ENCODE measurements at regions not wholly inside any gene's neighbourhood (a gene's known extent, or its start where the extent isn't known, plus 50 kb on each side); places are given as distances from the start of the nearest gene placed in this dataset.

GRCh38 chr4:31530555-31530954 lies 810.4 kb downstream of the PCDH7 start:
- H2BK20ac ChIP-seq (ENCODE audit: low read depth, low read length, poor library complexity, severe bottlenecking): no peak overlapping the region
- no peak overlapping the region for H3K27ac ChIP-seq (ENCODE audit: insufficient read length, low read depth, low read length)
- H2AK5ac ChIP-seq (ENCODE audit: insufficient read length, low read length): no peak overlapping the region
- H3K56ac ChIP-seq (ENCODE audit: insufficient read length, low read depth, low read length): no peak overlapping the region
- no peaks in the 10 kb centered on the region for H3K23me2 ChIP-seq (ENCODE audit: insufficient read length, low read depth, low read length, poor library complexity, severe bottlenecking)
- H2BK12ac ChIP-seq (ENCODE audit: insufficient read length, low read depth, low read length): no peak overlapping the region
- H2BK120ac ChIP-seq (ENCODE audit: low read depth, low read length, poor library complexity, severe bottlenecking): no peak overlapping the region
- H2BK15ac ChIP-seq (ENCODE audit: low read depth, low read length): no peak overlapping the region
- H3K4me2 ChIP-seq (ENCODE audit: insufficient read depth, insufficient read length, low read length): no peak overlapping the region
- H3K9ac ChIP-seq (ENCODE audit: extremely low read depth, insufficient read length, low read length): no peak overlapping the region
- H3K27me3 ChIP-seq (ENCODE audit: insufficient read depth, low read length): no peaks in the 10 kb centered on the region
- DNase-seq: no peak
- no peak overlapping the region for H4K91ac ChIP-seq (ENCODE audit: insufficient read length, low read depth, low read length)
- WGBS (ENCODE audit: extremely low coverage, insufficient read length, low lambda C conversion rate): no CpG with 5 or more reads among the region's 3 CpGs
- H3K4me1 ChIP-seq (ENCODE audit: insufficient read depth, low read length): no peaks in the 10 kb centered on the region
- H3K9me3 ChIP-seq (ENCODE audit: control insufficient read depth, low read depth, low read length): no peaks in the 10 kb centered on the region
- Mint-ChIP-seq H3K36me3 (ENCODE audit: insufficient read depth in 1 of 3, low read depth in 3 of 3) (no peaks in the 10 kb centered on the region), H3K27ac (no peak overlapping the region), H3K9me3 (peaks cover 0 to 2% of the 10 kb centered on the region in 2 experiments; a peak in 3 of 5 replicates), H3K4me1 (no peaks in the 10 kb centered on the region), H3K27me3 (ENCODE audit: low read depth) (no peaks in the 10 kb centered on the region), H3K4me3 (no peak overlapping the region)
- no peak overlapping the region for H2AFZ ChIP-seq (ENCODE audit: low read length)
- no peak overlapping the region for H3K18ac ChIP-seq (ENCODE audit: insufficient read length, low read depth, low read length)
- no peak overlapping the region for H4K5ac ChIP-seq (ENCODE audit: insufficient read length, low read depth, low read length)
- no peaks in the 10 kb centered on the region for H3K79me1 ChIP-seq (ENCODE audit: insufficient read depth, low read depth, low read length, poor library complexity, severe bottlenecking)
- TF ChIP-seq CTCF (conservative IDR thresholded peaks at IDR 0.05): no peak
- no peak overlapping the region for H2BK5ac ChIP-seq (ENCODE audit: insufficient read length, low read length)
- H4K8ac ChIP-seq (replicated peaks; ENCODE audit: insufficient read length, low read depth, low read length): no peak overlapping the region
- H3K14ac ChIP-seq (ENCODE audit: insufficient read depth, low read length): no peak overlapping the region
- no peak overlapping the region for H3K4ac ChIP-seq (ENCODE audit: low read depth, low read length)
- H4K20me1 ChIP-seq (ENCODE audit: control insufficient read depth, insufficient read depth, insufficient read length): no peaks in the 10 kb centered on the region
- H3T11ph ChIP-seq (ENCODE audit: low read length): no peak overlapping the region
- no peak overlapping the region for H3K23ac ChIP-seq (ENCODE audit: insufficient read length, low read depth, low read length)
- no peaks in the 10 kb centered on the region for H3K79me2 ChIP-seq (ENCODE audit: insufficient read depth, low read length)

Measured in H9 (cell line).